Stimulated activated CD4-positive, alpha-beta T cell treated with anti-CD3 and anti-CD28 coated beads, Interleukin-12 subunit alpha, Interleukin-12 subunit beta, amount 100 ng/mL, for 48 hours (primary cell): ENCODE measurements at regions not wholly inside any gene's neighbourhood (a gene's known extent, or its start where the extent isn't known, plus 50 kb on each side); places are given as distances from the start of the nearest gene placed in this dataset.

Experiments
- DNase-seq, 3 donors: peaks; one replicate each; pipeline ENCODE4 v3.0.0-alpha.2; 2020; ENCODE audit warnings: low read depth in 2 of 3, low spot score in 1 of 3

DNA sequence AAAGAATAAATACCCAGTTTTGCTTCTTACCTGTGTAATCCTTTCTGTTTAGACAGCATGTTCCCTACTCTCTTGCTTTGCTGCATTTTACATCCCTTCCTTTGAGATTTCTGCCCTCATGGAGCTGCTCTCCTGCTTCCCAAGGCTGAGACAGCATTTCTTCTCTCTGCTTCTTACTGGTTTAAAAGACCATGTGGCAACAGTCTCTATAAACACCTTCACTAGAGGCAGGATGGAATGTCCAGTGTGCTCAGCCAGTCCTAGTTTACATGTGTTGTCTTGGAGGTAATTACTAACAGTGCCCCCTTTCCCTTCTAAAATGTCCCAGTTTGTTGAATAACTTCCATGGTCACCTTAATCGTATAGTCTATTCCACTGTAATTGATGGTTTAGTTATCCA lies 262.3 kb downstream of the CNTN3 start:
- DNase-seq, result no peak

GRCh38 chr3:74351213-74351612 lies 263.2 kb downstream of the CNTN3 start:
- DNase-seq, result no peak

DNA sequence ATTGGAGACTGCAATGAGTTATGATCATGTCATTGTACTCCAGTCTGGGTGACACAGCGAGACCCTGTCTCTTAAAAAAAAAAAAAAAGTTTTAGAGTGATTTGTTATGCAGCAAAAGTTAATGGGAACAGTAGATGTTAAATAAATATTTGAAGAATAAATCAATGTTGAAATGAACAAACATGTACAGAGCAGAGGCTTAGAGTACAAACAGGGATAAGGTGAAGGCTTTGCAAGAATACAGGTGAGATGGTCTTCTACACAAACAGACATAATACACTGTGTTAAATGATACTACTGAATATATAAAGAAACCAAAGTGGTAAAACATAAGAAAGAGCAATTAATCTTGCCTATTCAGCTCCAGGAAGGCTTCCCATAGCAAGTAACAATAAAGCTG lies 265.4 kb downstream of the CNTN3 start:
- no peak for DNase-seq

- DNase-seq, result no peak
Observed at GRCh38 chr3:74347563-74348268, 266.7 kb downstream of the CNTN3 start.

DNA sequence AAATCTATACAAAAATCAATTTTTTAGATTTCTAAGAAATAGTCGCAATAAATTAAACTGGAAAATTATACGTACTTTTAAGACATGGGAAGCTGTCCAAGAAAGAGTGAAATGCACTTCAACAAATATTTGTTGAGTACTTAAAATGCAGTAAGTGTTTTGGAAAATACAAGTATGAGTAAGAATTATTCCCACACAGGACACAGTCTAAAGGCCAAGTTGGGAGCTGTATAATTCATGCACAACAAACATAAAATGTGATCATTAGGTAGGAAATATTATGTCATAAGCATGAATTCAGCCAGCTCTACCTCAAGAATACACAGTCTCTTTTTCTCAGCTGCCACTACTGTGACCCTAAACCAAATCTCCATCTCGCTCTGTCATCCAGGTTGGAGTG lies 267.6 kb downstream of the CNTN3 start:
- no peak for DNase-seq

DNA sequence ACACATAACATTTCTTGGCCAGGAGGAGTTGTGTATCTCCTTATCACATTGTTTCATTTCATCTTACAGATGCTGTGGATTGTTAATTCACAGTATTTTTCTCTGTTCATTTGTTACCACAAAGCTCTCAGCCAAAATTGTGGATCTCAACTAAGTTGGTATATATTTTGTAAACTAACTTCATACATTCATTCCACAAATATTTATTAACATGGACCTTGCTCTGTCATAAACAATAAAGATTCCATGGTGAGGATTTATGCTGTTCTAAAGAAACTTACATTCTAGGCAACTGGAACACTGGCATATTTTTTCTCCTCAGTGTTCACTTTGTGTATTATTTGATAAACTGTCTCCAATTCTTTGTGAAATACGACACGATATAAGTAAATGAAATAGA lies 268.8 kb downstream of the CNTN3 start:
- no peak for DNase-seq

- no peak for DNase-seq
Observed at GRCh38 chr3:74344865-74345440, 269.5 kb downstream of the CNTN3 start.

- no peak for DNase-seq
Observed at GRCh38 chr3:74343391-74343790, 271.1 kb downstream of the CNTN3 start.

GRCh38 chr3:74338998-74339397 lies 275.5 kb downstream of the CNTN3 start:
- no peak for DNase-seq

DNA sequence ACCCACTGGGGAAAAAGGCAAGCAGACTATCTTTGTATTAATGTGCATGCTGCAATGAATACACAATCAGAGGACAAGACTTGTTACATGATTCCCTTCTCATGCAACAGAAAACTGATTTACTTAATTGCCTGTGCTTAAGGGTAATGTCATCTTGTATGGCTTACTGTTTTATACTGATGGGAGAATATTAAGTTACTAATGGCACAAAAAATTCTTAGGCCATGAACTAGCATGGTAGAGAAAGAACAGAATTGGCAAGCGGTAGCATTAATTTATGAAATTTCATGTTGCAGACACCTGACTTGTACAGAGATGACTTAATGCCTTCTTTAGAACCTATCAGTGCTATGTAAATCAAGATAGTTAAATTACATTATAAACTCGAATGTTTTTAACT lies 282.3 kb downstream of the CNTN3 start:
- no peak for DNase-seq

DNA sequence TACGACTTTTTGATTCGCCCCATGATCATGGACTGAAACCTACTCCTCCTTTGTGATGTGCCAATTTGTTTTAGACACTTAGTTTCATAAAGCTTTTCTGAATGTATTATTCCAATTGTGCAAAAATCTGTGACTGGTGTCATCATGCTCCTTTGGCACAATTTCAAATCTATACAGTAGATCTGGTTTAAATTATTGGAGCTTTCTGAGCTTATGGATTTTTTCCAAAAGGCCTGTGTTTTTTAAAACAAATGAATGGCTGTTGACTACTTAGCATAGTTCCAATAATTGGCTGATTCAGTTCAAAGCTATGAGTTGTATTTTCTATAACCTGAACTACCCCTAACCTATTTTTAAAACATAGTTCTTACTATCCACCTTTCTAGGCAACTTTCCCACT lies 282.7 kb downstream of the CNTN3 start:
- DNase-seq, result no peak

- no peak for DNase-seq
Observed at GRCh38 chr3:74329096-74329495, 285.4 kb downstream of the CNTN3 start.

- no peak for DNase-seq
Observed at GRCh38 chr3:74328435-74328834, 286.0 kb downstream of the CNTN3 start.

DNA sequence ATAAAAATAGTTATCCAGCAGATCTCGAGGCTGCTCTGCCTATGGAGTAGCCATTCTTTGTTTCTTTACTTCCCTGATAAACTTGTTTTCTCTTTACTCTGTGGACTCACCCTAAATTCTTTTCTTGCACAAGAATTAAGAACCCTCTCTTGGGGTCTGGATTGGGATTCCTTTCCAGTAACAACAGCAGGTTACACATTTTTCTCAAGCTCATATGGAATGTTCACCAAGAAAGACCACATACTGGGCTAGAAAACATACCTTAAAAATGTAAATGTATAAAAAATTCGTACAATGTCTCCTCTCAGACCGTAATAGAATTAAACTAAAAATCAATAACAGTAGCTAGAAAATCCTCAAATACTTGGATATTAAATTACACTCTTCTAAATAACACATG lies 299.2 kb downstream of the CNTN3 start:
- DNase-seq, result no peak

GRCh38 chr3:74314696-74315095 lies 299.8 kb downstream of the CNTN3 start:
- DNase-seq, result no peak

GRCh38 chr3:74309716-74310115 lies 304.7 kb downstream of the CNTN3 start:
- no peak for DNase-seq

DNA sequence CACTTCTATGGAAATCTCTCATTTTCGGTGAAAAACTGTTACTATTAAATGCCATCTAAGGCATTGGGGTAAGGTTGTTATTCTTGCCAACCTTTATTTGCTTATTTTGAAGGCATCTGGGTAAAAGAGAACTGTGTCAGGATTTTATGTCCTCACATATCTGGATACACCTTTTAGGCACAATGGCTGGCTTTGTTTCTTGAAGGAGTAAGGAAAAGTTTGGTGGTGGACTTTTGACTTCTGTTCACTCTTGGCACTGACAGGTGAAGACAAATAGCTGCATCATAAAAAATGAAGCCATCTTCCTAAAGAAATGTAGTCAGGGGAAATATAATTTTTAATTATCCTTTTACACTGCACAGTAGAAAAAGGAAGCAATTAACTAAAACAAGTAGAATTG lies 310.0 kb downstream of the CNTN3 start:
- no peak for DNase-seq

- no peak for DNase-seq
Observed at GRCh38 chr3:74303711-74304110, 310.7 kb downstream of the CNTN3 start.

- no peak for DNase-seq
Observed at GRCh38 chr3:74302969-74303368, 311.5 kb downstream of the CNTN3 start.

GRCh38 chr3:74302281-74302680 lies 312.2 kb downstream of the CNTN3 start:
- DNase-seq, result no peak

- no peak for DNase-seq
Observed at GRCh38 chr3:74301056-74301455, 313.4 kb downstream of the CNTN3 start.

DNA sequence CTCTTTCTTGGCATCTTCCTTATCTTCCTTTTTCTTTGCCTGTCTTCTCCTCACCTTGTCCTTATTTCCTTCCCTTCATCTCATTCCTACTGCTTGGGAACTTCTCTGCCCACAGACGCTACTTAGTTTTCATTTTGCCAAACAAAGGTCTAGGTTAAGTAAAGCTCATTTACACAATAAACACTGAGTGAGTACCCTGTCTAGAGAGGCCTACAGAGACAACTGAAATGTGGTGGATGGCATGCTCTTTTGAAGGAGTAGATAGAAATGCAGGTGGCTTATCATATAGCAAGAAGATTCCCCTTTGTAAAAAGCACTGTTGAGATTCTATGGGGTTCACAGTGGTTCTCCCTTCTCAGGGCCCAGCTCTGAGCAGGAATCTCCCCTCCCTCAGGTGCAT lies 319.0 kb downstream of the CNTN3 start:
- no peak for DNase-seq

GRCh38 chr3:74288761-74289160 lies 325.7 kb downstream of the CNTN3 start:
- no peak for DNase-seq
